ENCODE measurements at regions not wholly inside any gene's neighbourhood (a gene's known extent, or its start where the extent isn't known, plus 50 kb on each side); places are given as distances from the start of the nearest gene placed in this dataset.
"Not testable (repeated sequence)": the region's sequence is repeated elsewhere in the genome, so short reads cannot be mapped to it uniquely, and the experiment has no call there.

DNA sequence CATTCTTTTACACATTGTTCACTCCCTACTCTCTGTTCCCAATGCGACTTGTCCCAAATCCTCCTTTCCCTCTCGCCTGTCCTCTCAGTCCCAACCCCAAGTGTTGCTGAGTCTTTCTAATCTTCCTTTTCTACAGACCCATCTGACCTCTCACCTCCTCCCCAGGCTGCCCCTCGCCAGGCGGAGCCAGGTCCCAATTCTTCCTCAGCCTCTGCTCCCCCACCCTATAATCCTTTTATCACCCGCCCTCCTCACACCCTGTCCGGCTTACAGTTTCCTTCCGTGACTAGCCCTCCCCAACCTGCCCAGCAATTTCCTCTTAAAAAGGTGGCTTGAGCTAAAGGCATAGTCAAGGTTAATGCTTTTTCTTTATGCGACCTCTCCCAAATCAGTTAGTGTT is 373.4 kb downstream of the RND3 start:
- TF ChIP-seq, protein P1, sequence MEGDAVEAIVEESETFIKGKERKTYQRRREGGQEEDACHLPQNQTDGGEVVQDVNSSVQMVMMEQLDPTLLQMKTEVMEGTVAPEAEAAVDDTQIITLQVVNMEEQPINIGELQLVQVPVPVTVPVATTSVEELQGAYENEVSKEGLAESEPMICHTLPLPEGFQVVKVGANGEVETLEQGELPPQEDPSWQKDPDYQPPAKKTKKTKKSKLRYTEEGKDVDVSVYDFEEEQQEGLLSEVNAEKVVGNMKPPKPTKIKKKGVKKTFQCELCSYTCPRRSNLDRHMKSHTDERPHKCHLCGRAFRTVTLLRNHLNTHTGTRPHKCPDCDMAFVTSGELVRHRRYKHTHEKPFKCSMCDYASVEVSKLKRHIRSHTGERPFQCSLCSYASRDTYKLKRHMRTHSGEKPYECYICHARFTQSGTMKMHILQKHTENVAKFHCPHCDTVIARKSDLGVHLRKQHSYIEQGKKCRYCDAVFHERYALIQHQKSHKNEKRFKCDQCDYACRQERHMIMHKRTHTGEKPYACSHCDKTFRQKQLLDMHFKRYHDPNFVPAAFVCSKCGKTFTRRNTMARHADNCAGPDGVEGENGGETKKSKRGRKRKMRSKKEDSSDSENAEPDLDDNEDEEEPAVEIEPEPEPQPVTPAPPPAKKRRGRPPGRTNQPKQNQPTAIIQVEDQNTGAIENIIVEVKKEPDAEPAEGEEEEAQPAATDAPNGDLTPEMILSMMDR (IDR thresholded peaks at IDR 0.05; ENCODE audit: low read length): not testable (repeated sequence)
- not testable (repeated sequence) for TF ChIP-seq EZH2 (IDR thresholded peaks at IDR 0.05; ENCODE audit: borderline replicate concordance, low read length)
